ENCODE measurements at regions not wholly inside any gene's neighbourhood (a gene's known extent, or its start where the extent isn't known, plus 50 kb on each side); places are given as distances from the start of the nearest gene placed in this dataset.
A peak's percentile ranks its signal among the peaks of the same experiment; 100 is the strongest.
"Not testable (repeated sequence)": the region's sequence is repeated elsewhere in the genome, so short reads cannot be mapped to it uniquely, and the experiment has no call there.

GRCh38 chr4:45294464-45294863, 568.1 kb upstream of the GNPDA2 start:
- DNase-seq, result no peak
- no peaks in the 10 kb centered on the region for H3K36me3 ChIP-seq (ENCODE audit: control insufficient read depth, insufficient read depth, low read length)
- no CpG with 5 or more reads among the region's 1 CpG for WGBS (ENCODE audit: insufficient coverage)
- no peaks in the 10 kb centered on the region for H3K4me1 ChIP-seq (ENCODE audit: control insufficient read depth, insufficient read depth, low read length)
- no peak overlapping the region for H3K27ac ChIP-seq (ENCODE audit: low read length)
- H3K9me3 ChIP-seq (replicated peaks; ENCODE audit: control insufficient read depth, low read depth, low read length), result no peaks in the 10 kb centered on the region
- H3K4me3 ChIP-seq (ENCODE audit: low read length), result no peak overlapping the region
- no peaks in the 10 kb centered on the region for H3K27me3 ChIP-seq (ENCODE audit: control insufficient read depth, insufficient read depth, low read length)

DNA sequence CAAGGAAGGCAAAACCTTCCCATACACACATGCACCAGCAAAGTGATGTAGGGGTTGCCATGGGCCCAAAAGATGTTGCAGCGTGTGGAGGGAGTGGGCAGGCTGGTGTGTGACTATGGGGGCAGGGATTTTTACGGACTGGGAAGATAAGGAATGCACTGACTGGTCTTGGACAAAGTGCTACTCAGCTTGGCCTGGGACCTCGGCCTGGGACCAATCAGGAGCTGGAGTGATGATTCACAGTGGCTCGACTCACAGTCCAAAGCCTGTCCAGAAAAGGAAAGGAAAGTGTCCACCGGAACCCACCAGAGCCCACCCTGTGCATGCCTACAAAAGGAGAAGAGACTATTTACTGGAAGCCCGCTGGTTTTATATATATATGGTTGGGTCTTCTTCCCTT, 567.0 kb upstream of the GNPDA2 start:
- WGBS (ENCODE audit: insufficient coverage), result 96% methylated on average over 5 of the region's 6 CpGs
- DNase-seq, result no peak
- no peak overlapping the region for H3K27ac ChIP-seq (ENCODE audit: low read length)
- no peaks in the 10 kb centered on the region for H3K36me3 ChIP-seq (ENCODE audit: control insufficient read depth, insufficient read depth, low read length)
- H3K27me3 ChIP-seq (ENCODE audit: control insufficient read depth, insufficient read depth, low read length), result no peaks in the 10 kb centered on the region
- H3K9me3 ChIP-seq (replicated peaks; ENCODE audit: control insufficient read depth, low read depth, low read length), result no peaks in the 10 kb centered on the region
- H3K4me3 ChIP-seq (ENCODE audit: low read length), result no peak overlapping the region
- no peaks in the 10 kb centered on the region for H3K4me1 ChIP-seq (ENCODE audit: control insufficient read depth, insufficient read depth, low read length)

GRCh38 chr4:45292844-45293243, 566.5 kb upstream of the GNPDA2 start:
- H3K4me3 ChIP-seq (ENCODE audit: low read length), result no peak overlapping the region
- no peaks in the 10 kb centered on the region for H3K36me3 ChIP-seq (ENCODE audit: control insufficient read depth, insufficient read depth, low read length)
- no peak overlapping the region for H3K27ac ChIP-seq (ENCODE audit: low read length)
- no peaks in the 10 kb centered on the region for H3K9me3 ChIP-seq (replicated peaks; ENCODE audit: control insufficient read depth, low read depth, low read length)
- no peaks in the 10 kb centered on the region for H3K4me1 ChIP-seq (ENCODE audit: control insufficient read depth, insufficient read depth, low read length)
- H3K27me3 ChIP-seq (ENCODE audit: control insufficient read depth, insufficient read depth, low read length), result no peaks in the 10 kb centered on the region
- 89% methylated on average over 2 of the region's 4 CpGs for WGBS (ENCODE audit: insufficient coverage)
- DNase-seq, result no peak

- no peaks in the 10 kb centered on the region for H3K36me3 ChIP-seq (ENCODE audit: control insufficient read depth, insufficient read depth, low read length)
- WGBS (ENCODE audit: insufficient coverage), result 90% methylated on average over 14 of the region's 14 CpGs
- H3K4me3 ChIP-seq (ENCODE audit: low read length), result no peak overlapping the region
- H3K4me1 ChIP-seq (ENCODE audit: control insufficient read depth, insufficient read depth, low read length), result no peaks in the 10 kb centered on the region
- no peak overlapping the region for H3K27ac ChIP-seq (ENCODE audit: low read length)
- DNase-seq, result no peak
- H3K9me3 ChIP-seq (replicated peaks; ENCODE audit: control insufficient read depth, low read depth, low read length), result no peaks in the 10 kb centered on the region
- H3K27me3 ChIP-seq (ENCODE audit: control insufficient read depth, insufficient read depth, low read length), result no peaks in the 10 kb centered on the region
These were observed 558.2 kb upstream of the GNPDA2 start for GRCh38 chr4:45284400-45285085.

- 87% methylated on average over 6 of the region's 7 CpGs for WGBS (ENCODE audit: insufficient coverage)
These were observed 557.0 kb upstream of the GNPDA2 start for GRCh38 chr4:45283352-45283751.

GRCh38 chr4:45280121-45280520, 553.8 kb upstream of the GNPDA2 start:
- H3K4me3 ChIP-seq (ENCODE audit: low read length), result no peak overlapping the region
- WGBS (ENCODE audit: insufficient coverage), result 44% methylated on average over 1 of the region's 1 CpG
- peak; percentile 11 for DNase-seq

More at GRCh38 chr4:45283352-45283751, 557.0 kb upstream of the GNPDA2 start:
- no peaks in the 10 kb centered on the region for H3K27me3 ChIP-seq (ENCODE audit: control insufficient read depth, insufficient read depth, low read length)
- H3K9me3 ChIP-seq (replicated peaks; ENCODE audit: control insufficient read depth, low read depth, low read length), result no peaks in the 10 kb centered on the region
- no peak overlapping the region for H3K4me3 ChIP-seq (ENCODE audit: low read length)
- no peak overlapping the region for H3K27ac ChIP-seq (ENCODE audit: low read length)
- H3K36me3 ChIP-seq (ENCODE audit: control insufficient read depth, insufficient read depth, low read length), result no peaks in the 10 kb centered on the region
- no peak for DNase-seq
- no peaks in the 10 kb centered on the region for H3K4me1 ChIP-seq (ENCODE audit: control insufficient read depth, insufficient read depth, low read length)

GRCh38 chr4:45275862-45276261, 549.5 kb upstream of the GNPDA2 start:
- 93% methylated on average over 8 of the region's 21 CpGs for WGBS (ENCODE audit: insufficient coverage)
- no peak for DNase-seq
- Histone ChIP-seq H3K27ac (ENCODE audit: low read length) (no peak overlapping the region), H3K4me3 (ENCODE audit: low read length) (no peak overlapping the region), H3K27me3 (ENCODE audit: control insufficient read depth, insufficient read depth, low read length) (no peaks in the 10 kb centered on the region), H3K36me3 (ENCODE audit: control insufficient read depth, insufficient read depth, low read length) (no peaks in the 10 kb centered on the region), H3K9me3 (replicated peaks; ENCODE audit: control insufficient read depth, low read depth, low read length) (no peaks in the 10 kb centered on the region), H3K4me1 (ENCODE audit: control insufficient read depth, insufficient read depth, low read length) (no peaks in the 10 kb centered on the region)

More at GRCh38 chr4:45280121-45280520, 553.8 kb upstream of the GNPDA2 start:
- no peaks in the 10 kb centered on the region for H3K36me3 ChIP-seq (ENCODE audit: control insufficient read depth, insufficient read depth, low read length)
- no peaks in the 10 kb centered on the region for H3K27me3 ChIP-seq (ENCODE audit: control insufficient read depth, insufficient read depth, low read length)
- no peaks in the 10 kb centered on the region for H3K4me1 ChIP-seq (ENCODE audit: control insufficient read depth, insufficient read depth, low read length)
- no peak overlapping the region for H3K27ac ChIP-seq (ENCODE audit: low read length)
- no peaks in the 10 kb centered on the region for H3K9me3 ChIP-seq (replicated peaks; ENCODE audit: control insufficient read depth, low read depth, low read length)

GRCh38 chr4:45248106-45248505, 521.8 kb upstream of the GNPDA2 start:
- not testable (repeated sequence) for H3K9me3 ChIP-seq (replicated peaks; ENCODE audit: control insufficient read depth, low read depth, low read length); H3K36me3 ChIP-seq (ENCODE audit: control insufficient read depth, insufficient read depth, low read length); H3K4me3 ChIP-seq (ENCODE audit: low read length); H3K27me3 ChIP-seq (ENCODE audit: control insufficient read depth, insufficient read depth, low read length); H3K27ac ChIP-seq (ENCODE audit: low read length); DNase-seq; H3K4me1 ChIP-seq (ENCODE audit: control insufficient read depth, insufficient read depth, low read length)
- no CpG with 5 or more reads among the region's 3 CpGs for WGBS (ENCODE audit: insufficient coverage)

- no peaks in the 10 kb centered on the region for H3K27me3 ChIP-seq (ENCODE audit: control insufficient read depth, insufficient read depth, low read length)
- no peak overlapping the region for H3K27ac ChIP-seq (ENCODE audit: low read length)
- H3K36me3 ChIP-seq (ENCODE audit: control insufficient read depth, insufficient read depth, low read length), result no peaks in the 10 kb centered on the region
- H3K4me1 ChIP-seq (ENCODE audit: control insufficient read depth, insufficient read depth, low read length), result no peaks in the 10 kb centered on the region
- H3K4me3 ChIP-seq (ENCODE audit: low read length), result no peak overlapping the region
- H3K9me3 ChIP-seq (replicated peaks; ENCODE audit: control insufficient read depth, low read depth, low read length), result no peaks in the 10 kb centered on the region
- peak; percentile 5 for DNase-seq
These were observed 515.6 kb upstream of the GNPDA2 start for GRCh38 chr4:45241976-45242375.

- DNase-seq, result no peak
- Histone ChIP-seq H3K9me3 (replicated peaks; ENCODE audit: control insufficient read depth, low read depth, low read length) (no peaks in the 10 kb centered on the region), H3K36me3 (ENCODE audit: control insufficient read depth, insufficient read depth, low read length) (no peaks in the 10 kb centered on the region), H3K4me1 (ENCODE audit: control insufficient read depth, insufficient read depth, low read length) (no peaks in the 10 kb centered on the region), H3K27ac (ENCODE audit: low read length) (no peak overlapping the region), H3K4me3 (ENCODE audit: low read length) (no peak overlapping the region), H3K27me3 (ENCODE audit: control insufficient read depth, insufficient read depth, low read length) (no peaks in the 10 kb centered on the region)
- no CpG with 5 or more reads among the region's 1 CpG for WGBS (ENCODE audit: insufficient coverage)
These were observed 502.9 kb upstream of the GNPDA2 start for GRCh38 chr4:45229206-45229605.

DNA sequence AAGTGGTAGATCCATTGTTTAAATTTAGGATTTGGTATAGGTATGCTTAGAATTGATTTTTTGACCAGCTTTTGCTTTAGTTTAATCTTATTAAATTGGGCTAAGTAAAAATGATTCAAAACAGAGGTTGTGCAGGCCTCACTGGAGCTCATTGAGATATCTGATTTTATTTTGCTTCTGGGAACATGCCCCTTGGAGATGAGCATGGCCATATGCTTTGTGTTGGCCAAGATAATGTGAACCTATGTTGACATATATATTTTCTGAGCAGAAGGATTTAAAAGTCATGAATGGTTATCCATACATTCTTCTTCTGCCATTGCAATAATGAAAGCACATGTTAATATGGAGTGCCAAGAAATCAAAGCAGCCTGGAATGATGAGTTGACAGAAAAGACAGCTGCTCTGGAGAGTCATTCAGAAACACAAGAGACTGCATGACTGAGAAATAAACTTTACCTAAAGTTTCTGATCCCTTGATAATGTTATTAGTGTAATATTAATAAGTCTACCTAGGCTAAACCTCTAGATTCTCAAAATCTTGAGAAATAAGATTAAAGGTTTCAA, 489.7 kb upstream of the GNPDA2 start:
- H3K4me3 ChIP-seq (ENCODE audit: low read length), result no peak overlapping the region
- H3K36me3 ChIP-seq (ENCODE audit: control insufficient read depth, insufficient read depth, low read length), result no peaks in the 10 kb centered on the region
- H3K9me3 ChIP-seq (replicated peaks; ENCODE audit: control insufficient read depth, low read depth, low read length), result no peaks in the 10 kb centered on the region
- no peaks in the 10 kb centered on the region for H3K4me1 ChIP-seq (ENCODE audit: control insufficient read depth, insufficient read depth, low read length)
- H3K27me3 ChIP-seq (ENCODE audit: control insufficient read depth, insufficient read depth, low read length), result no peaks in the 10 kb centered on the region
- peak; percentile 27 for DNase-seq
- H3K27ac ChIP-seq (ENCODE audit: low read length), result no peak overlapping the region

Data from muscle of leg (tissue), 3 donors.